ENCODE measurements at regions not wholly inside any gene's neighbourhood (a gene's known extent, or its start where the extent isn't known, plus 50 kb on each side); places are given as distances from the start of the nearest gene placed in this dataset.

- TF ChIP-seq RAD21 (IDR thresholded peaks at IDR 0.05; ENCODE audit: low read length) = no peak
- TF ChIP-seq, protein P1, sequence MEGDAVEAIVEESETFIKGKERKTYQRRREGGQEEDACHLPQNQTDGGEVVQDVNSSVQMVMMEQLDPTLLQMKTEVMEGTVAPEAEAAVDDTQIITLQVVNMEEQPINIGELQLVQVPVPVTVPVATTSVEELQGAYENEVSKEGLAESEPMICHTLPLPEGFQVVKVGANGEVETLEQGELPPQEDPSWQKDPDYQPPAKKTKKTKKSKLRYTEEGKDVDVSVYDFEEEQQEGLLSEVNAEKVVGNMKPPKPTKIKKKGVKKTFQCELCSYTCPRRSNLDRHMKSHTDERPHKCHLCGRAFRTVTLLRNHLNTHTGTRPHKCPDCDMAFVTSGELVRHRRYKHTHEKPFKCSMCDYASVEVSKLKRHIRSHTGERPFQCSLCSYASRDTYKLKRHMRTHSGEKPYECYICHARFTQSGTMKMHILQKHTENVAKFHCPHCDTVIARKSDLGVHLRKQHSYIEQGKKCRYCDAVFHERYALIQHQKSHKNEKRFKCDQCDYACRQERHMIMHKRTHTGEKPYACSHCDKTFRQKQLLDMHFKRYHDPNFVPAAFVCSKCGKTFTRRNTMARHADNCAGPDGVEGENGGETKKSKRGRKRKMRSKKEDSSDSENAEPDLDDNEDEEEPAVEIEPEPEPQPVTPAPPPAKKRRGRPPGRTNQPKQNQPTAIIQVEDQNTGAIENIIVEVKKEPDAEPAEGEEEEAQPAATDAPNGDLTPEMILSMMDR (IDR thresholded peaks at IDR 0.05) = no peak
- TF ChIP-seq EP300 (IDR thresholded peaks at IDR 0.05; ENCODE audit: borderline replicate concordance in 1 of 2, low read depth in 1 of 2, low read length in 1 of 2) = no peak
- no peak for TF ChIP-seq USF2 (IDR thresholded peaks at IDR 0.05; ENCODE audit: borderline replicate concordance, low read depth, low read length)
- TF ChIP-seq FOXM1 (IDR thresholded peaks at IDR 0.05; ENCODE audit: low read depth) = no peak
- no peak for TF ChIP-seq EZH2phosphoT487 (IDR thresholded peaks at IDR 0.05; ENCODE audit: borderline replicate concordance, low read depth)
- TF ChIP-seq SMC3 (IDR thresholded peaks at IDR 0.05; ENCODE audit: low read depth, low read length) = no peak
- TF ChIP-seq RXRA (IDR thresholded peaks at IDR 0.05; ENCODE audit: borderline replicate concordance, low read depth) = no peak
- TF ChIP-seq GABPA (IDR thresholded peaks at IDR 0.05; ENCODE audit: low read depth) = no peak
- TF ChIP-seq SIN3A (IDR thresholded peaks at IDR 0.05; ENCODE audit: borderline replicate concordance, low read depth, low read length) = no peak
- no peak for TF ChIP-seq JUND (IDR thresholded peaks at IDR 0.05)
- no peak for TF ChIP-seq TCF12 (IDR thresholded peaks at IDR 0.05)
Observed at GRCh38 chr5:106306313-106307028, 1364.3 kb downstream of the EFNA5 start.
